GM19452 (cell line): ENCODE measurements at regions not wholly inside any gene's neighbourhood (a gene's known extent, or its start where the extent isn't known, plus 50 kb on each side); places are given as distances from the start of the nearest gene placed in this dataset.

Experiments
- ATAC-seq: cut with Tn5 transposase; IDR thresholded peaks from one replicate; pipeline ENCODE4 v1.9.1; 2021; ENCODE audit not compliant: unreplicated experiment

DNA sequence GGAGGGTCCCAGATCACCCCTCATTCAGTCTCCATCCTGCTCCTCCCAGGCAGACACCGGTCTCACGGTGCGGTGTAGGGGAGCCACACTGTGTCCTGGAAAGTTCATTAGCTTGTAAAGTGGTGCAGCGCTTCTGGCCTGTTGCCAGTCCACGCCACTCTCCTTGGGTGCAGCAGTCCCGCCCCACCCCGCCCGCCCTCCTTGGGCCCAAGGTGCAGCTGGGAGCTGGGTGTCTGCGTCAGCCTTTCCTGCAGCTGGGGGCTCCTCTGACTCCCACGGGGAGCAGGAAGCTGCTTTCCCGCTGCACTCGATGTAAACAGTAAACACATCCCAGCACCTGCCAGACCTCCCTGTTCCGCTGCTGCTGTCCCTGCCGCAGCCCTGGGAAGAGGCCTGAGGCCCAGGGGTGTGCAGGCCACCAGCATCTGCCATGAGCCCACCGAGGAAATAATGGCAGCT lies 53.8 kb upstream of the ASB18 start:
- ATAC-seq = no peak

DNA sequence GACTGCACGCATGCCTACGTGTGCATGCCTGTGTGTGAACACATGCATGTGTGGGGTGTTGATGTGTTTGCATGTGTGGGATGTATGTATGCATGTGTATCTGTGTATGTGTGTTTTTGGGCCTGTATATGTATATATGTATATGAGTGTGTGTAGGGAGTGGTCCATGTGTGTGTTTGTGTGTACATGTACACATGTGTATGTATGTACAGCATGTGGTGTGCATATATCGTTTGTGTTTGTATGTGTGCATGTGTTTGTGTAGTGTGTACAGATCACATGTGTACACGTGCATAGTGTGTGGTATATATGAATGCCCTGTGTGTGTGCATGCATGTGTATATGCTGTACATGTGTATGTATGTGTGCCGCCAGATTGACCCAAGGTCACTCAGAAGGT lies 54.2 kb upstream of the ASB18 start:
- ATAC-seq = no peak

DNA sequence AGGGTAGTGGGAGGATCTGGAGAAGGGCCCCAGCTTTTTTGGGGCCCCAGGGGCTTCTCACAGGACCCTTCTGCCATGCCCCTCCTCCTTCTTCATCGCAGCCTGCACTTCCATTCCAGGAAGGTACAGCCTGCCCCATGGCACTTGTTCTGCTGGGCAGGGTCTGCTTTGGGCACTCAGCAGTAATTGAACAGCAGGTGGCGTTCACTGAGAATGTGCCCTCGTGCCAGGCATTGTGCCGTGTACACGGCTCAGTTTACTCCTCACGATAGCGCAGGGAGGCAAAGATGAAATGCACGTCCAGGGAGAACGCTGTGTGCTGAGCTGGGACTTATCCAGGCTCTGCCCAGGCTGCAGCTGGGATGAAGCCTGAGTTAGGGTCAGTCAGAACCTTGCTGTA lies 54.8 kb upstream of the ASB18 start:
- no peak for ATAC-seq

DNA sequence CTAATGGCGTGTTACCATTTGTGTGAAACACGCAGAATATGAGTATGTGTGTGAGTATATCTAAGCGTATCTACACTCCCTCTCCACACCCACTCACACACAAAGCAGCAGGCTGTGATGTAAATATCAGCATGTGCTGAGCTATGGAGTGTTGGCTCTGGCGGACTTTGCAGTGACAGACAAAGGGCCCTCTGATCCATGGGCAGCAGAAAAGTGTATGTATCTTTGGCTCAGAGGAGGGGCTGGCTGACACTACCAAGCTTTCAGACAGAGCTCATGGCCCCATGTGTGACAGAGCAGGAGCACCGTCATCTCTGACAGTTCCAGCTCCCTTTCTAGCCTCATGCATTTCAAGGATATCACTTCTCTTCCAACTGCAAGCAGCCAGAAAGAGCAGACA lies 57.2 kb upstream of the ASB18 start:
- ATAC-seq = no peak

DNA sequence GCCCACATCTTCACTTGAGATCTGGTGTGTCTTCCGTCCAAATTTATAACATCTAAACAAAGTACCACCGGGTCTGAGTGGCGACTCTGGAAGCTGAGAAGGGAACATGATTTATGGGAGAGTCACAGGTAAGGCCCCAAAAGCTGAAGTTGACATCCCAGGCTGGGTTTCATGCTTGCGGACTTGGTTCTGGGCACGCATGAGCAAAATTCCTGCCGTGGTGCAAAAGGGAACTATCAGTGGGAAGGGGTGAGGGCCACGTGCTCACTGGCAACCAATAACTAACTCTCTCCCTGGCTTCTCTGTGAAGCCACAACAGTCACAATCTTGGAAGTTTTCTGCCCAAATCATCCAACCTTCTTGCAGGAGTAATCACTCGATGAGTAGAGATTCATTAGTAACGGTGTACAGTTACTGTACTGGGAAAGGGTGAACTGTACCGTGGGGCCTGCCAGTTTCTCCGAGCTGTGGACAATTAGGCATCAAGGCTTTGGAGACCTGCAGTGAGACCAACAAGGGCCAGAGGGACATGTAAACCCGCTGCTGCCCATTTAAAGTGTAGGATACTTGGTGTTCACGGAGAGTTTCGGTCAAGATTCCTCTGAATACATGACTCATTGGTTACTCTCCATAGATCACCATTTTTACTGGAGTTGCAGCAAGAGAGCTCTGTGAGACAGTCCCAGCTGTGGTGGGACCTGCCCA lies 69.4 kb upstream of the ASB18 start:
- no peak for ATAC-seq

DNA sequence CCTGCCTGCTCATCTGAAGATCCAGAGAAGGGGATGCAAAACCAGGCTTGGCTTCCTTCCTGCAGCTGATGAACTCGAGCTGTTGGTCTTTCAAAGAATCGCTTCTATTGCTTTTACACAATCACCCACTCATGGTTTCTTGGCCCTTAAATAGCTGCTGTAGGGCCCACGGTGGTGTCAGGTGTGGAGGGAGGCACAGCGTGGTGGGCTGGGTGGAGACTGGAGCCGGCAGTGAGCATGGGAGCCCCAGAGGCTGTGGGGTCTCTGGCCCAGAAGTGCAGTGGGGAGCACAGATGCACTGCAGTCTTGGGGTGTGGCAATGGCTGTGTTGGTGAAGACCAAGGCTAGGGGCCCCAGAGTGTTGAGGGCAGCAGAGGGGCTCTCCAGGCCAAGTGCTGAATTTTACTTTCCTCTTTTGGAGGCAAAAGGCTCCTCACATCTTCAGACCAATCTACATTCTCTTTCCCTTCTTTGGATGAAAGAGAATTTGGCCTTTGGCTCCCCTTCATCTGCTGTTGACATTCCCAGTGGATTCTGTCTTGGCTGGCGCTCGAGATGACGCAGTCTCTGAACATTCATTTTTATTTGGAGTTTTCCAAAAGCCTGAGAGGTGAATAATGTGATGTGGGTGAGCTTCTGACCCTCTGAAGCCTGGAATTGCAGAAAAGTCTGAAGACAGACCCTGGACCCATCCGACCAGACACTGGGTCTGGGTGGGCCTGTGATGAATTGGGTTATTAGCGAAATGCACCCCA lies 70.1 kb upstream of the ASB18 start:
- ATAC-seq = no peak

DNA sequence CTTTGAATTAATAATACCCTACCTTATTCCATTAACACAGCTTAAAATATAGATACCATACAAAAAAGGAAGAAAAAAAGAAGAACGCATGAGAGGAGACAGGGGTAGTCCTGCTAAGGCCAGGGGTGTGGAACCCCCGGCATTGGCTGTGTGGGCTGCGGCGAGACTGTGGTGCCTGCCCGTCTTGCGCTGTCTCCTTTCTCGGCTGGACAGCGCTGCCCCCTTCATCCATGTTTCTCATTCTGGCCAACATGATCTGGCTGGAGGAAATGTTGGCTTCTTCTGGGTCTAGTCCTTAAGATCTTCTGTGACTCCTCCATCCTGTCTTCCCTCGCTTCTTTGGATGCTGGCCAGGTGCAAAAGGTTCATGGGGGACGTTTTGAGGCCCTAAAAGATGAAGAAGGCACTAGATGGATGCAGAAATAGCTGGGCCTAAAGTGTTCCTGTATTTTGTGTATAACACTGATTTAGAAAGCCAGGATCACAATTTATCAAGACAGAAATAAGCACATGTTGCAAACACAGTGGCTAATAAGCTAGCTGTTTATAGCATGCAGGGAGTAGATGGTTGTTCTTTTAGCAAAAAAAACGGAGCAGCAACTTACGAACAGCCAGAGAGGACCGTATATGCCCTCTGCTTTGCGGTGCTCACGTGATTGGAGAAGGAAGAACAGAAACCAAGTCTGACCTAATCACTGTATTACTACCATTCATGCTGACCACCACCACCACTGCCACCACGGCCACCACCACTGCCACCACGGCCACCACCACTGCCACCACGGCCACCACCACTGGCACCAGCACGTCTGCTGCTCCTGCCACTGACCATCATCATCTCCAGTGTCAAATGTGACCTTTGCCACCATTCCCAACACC lies 71.7 kb upstream of the ASB18 start:
- ATAC-seq = no peak

DNA sequence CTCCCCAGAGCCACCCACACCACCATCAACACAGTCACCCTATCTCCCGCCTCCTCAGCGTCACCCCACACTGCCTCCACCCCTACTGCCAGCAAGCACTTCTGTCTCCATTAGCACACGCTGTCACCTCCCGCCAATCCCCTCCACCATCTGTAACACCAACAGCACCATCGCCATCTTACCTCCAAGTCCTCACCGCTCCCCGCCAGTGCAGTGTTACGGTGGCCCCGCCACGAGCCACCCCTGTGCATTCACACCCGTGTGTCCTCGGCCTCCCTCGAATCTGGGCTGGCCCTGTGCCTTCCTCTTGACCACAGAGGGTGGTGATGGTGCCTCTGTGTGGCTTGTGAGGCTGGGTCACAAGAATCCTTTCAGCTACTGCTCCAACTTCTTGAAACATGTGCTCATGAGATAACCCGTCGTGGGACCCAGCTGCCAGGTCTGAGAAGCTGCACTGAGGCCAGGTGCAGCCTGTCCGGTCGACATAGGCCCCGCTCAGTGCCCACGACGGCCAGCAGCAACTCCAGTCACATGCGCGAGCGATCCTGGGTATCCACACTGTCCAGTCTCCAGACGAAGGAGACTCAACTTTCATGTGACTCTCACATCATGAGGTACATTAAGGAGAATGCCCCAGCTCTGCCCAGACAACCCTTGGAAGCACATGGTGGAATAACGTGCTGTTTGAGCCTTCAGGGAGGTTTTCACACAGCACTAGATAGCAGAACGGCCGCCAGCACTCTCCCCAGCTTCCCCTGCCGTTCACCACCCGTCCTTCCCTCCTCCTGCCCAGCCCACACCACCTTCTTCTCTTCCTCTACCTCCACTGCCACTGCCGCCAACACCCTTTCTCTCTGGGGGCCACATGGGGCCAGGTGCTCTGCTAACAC lies 72.6 kb upstream of the ASB18 start:
- no peak for ATAC-seq

DNA sequence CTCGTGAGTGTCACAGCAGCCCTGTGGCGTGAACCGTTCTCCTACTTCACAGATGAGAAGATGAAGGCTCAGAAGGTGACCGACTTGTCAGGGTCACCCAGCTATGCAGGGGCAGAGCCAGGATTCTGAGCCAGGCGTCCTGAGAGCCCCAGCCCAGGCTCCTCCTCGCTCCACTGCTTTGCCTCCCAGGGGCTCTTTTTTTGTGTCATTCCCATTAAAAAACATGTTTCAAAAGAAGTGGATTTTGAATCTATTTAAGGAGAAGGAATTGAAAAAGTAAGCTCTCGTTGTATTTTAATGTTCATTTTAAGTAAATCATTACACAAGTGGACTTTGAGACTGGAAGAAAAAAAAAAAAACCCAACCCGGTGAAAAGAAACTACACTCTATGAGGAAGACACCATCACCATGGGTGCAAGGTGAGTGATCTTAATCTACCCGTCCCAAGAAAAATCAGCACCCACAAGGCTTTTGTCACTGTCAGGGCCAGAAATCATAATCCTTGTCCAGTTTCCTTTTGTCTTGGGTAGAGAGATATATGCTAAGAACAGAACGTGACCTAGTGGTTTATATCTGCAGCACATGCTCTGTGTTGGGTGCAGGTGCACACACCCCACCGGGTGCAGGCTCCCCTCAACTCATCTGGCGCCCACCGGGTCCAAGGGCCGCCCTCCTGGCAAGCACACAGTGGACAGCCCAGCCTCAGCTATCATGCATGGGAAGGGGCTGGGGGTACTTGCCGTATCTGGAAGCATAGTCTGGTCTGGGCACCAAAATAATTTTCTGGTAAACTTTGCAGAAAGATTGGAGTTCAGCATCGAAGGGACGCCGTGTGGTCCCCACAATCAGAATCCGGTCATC lies 73.5 kb upstream of the ASB18 start:
- no peak for ATAC-seq

DNA sequence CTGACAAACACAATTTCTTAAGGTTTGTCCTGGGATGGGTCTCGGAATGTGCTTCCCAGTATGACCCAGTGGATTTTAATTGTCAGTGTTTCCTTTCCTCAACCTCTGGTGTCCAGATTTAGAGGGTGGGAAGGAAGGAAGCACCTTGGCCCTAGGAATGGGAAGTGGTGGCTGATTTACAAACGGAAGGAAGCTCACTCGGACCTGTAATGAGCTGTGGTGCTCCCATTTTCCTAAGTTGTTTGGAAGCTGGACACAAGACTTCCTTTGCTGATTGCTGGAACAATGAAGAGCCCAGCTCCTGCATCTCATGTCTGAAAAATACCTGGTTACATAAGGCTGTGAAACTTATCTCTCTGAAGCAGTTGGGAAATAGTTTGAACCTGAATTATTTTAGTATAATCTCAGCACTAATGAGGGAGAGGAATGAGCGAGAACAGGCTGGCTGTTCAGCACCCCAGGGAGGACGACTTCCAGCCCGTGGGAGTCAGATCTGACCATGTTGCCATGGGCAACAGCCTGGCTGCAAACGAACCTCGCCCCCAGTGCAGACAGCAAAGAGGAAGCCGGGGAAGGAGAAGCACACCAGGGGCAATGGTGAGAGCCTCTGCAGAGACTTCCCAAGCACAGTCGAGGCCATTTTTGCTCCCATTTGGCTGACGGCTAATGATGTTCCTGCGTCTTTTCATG lies 74.4 kb upstream of the ASB18 start:
- ATAC-seq = no peak

DNA sequence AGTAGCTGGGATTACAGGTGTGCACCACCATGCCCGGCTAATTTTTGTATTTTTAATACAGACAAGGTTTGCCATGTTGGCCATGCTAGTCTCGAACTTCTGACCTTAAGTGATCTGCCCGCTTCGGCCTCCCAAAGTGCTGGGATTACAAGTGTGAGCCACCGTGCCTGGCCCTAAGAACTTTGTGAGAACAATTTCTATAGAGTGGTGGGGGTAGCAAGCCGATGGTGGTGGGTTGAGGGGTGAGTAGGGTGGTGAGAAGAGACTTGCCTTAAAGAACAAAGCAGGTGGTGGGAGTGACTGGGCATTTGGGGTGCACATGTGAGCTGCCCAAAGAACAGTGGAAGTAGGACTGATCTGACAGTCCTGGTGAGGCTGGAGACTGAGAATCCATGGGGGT lies 76.0 kb upstream of the ASB18 start:
- no peak for ATAC-seq

DNA sequence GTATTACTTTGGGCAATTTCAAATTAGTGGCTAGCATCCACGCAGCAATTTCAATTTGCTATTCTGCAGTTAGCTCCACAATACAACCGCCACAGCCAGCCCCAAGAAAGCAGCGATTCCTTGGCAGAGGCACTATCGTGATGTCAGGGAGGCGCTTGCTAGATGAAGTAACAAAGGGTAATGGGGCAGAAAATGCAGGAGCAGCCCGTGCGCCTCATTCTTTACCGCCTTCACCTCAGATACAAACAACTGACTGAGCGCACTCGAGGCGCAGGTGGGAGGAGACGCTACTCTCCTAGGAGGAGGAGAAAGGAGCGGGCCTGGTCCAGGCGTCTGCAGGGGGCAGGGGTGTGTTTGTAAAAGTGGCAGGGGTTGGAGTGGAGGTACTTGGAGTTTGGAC lies 76.9 kb upstream of the ASB18 start:
- ATAC-seq = no peak

DNA sequence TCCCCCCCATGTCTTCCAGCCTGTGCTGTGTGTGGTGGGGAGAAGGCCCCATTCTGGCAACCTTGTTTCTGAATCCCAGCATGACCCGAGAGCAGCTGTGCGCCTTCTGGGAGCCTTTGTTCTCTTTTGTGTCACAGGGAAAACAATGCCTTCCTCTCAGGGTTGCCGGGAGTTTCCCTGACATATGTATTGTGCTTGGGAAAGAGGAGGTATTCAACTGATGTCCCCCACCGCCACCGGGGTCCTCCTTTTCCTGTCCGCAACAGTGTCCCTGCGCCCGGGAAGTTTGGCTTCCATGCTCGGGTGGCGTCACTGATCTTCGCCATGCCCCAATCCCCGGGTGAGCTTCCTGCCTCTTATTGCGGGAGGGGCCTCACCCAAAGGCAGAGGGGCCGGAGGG lies 77.5 kb upstream of the ASB18 start:
- no peak for ATAC-seq

DNA sequence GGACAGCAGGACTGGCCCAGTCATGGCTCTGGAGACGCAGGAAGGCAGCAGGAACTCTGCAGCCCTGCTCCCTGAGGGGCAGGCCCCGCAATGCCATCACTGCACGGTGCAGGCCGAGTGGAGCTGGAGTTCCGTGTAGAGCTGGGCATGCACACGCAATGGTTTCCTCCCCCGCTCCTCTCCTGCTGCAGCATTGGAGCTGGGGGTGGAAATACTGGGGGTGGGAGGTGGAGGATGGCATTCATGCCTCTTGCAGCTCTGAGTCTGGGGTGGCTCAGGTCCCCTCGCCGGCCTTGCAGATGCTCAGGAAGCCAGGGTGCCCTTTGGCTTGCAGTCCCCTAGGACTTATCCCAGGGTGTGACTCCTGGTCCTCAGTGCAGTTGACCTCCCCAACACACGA lies 78.3 kb upstream of the ASB18 start:
- ATAC-seq = no peak

DNA sequence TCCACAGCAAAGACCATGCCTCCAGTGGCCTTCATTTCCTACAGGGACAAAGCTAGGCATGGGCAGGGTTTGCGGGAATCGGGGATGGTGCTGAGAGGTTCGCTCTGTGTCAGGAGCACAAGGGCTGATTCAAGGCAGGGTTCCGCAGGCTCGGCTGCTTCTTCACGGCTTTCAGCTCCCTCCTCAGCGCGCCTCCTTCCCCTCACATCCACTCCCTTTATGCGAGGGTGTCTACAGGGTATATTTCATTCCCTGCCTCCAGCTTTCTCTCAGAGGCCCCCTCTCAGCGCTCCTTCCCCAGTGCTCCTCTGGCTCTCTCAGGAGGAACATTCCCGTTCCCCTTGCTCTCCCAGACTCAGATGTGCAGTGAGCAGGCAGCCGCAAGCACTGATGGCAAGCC lies 78.7 kb upstream of the ASB18 start:
- ATAC-seq = no peak

DNA sequence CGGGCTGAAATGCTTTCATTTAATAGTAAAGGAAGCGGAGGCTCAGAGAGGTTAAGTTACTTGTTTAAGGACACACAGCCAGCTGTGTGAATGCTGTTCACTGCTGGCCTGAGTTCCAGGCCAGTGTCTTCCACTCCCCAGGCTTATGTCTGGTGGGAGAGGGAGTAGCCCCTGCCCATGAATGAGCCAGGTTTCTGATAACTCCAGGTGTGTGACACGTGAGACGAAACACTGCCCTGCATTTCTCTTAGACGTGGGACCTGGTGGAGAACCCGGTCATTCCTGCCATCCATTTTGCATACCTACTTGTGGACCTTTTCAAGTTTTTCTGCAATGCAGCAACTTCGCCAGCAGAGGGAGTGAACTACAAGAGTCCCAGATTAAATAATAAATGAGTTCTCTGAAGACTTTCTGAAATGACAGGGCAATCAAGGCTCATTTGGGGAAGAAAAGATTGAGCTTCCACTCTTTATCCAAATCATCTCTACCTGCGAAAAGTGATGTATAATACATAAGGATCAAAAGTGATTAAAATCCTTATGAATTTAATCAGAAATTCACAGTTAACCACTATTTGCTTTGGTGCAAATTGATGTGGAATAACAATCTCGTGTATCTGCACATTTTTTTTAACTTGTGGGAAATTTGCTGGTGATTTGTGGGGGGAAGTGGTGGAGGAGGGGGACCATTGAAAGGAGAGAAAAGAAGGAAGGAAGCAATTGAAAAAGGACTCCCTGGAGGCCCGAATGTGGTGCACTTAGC lies 79.4 kb upstream of the ASB18 start:
- no peak for ATAC-seq

DNA sequence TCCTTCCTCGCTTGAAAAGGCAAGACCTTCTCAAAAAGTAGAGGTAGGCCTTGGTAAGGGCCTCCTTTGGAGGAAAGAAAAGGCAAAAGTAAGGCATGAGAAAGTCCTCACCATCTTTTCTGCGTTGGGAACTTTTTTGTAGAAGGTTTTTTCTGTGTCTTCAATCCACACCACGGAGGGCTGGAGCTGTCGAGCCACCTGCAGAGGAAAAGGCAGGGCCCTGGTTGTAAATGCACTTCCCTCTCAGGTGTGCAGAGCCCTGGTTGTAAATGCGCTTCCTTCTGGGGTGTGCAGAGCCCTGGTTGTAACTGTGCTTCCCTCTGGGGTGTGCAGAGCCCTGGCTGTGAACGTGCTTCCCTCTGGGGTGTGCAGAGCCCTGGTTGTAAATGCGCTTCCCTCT lies 80.2 kb upstream of the ASB18 start:
- no peak for ATAC-seq

DNA sequence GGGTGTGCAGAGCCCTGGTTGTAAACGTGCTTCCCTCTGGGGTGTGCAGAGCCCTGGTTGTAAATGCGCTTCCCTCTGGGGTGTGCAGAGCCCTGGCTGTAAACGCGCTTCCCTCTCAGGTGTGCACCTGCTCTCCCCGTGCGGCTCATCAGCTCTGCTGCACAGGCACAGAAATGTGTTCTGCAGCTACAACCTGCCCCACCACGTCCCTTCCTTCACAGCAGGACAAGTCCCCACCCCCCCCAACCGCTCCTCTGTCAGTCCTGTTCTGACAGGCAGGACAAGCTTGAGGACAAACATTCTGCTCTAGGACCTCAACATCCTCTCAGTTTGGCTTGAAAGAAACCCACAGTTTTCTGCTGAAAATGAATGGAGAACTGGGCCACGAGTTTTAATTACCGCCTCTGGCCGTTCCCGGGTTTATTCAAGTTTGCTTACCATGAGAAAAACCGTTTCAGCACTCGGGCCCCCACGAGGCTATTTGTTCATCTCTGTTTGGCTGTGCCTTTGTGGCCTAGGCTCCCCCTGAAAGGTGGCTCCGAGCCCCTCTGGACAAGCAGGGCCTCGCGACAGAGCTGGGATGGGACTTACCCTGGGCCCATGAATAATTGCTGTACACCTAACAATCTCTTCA lies 81.0 kb upstream of the ASB18 start:
- no peak for ATAC-seq
